Thyroid gland (tissue), 4 donors: ENCODE measurements at regions not wholly inside any gene's neighbourhood (a gene's known extent, or its start where the extent isn't known, plus 50 kb on each side); places are given as distances from the start of the nearest gene placed in this dataset.

Experiments
- CTCF ChIP-seq, 6 experiments: fragments of 200-600 bp in 3 of 6; fragments of 450-650 bp in 3 of 6; sonication (generic) in 3 of 6; IDR thresholded peaks; one replicate each; pipeline ENCODE4 v1.5.1; 2016 to 2019; ENCODE audit warnings: antibody characterized with exemption in 6 of 6, mild to moderate bottlenecking in 2 of 6, inconsistent platforms in 1 of 6, moderate library complexity in 1 of 6
- POLR2A ChIP-seq, 2 donors: fragments of 450-650 bp; IDR thresholded peaks; one replicate each; pipeline ENCODE4 v1.6.1; 2017; ENCODE audit warnings: antibody characterized with exemption in 2 of 2, mild to moderate bottlenecking in 2 of 2, moderate library complexity in 1 of 2

GRCh38 chr5:18798058-18798457 lies 1163.8 kb downstream of the TAF11L14 start:
- TF ChIP-seq POLR2A (IDR thresholded peaks at IDR 0.05) (no peak), CTCF (IDR thresholded peaks at IDR 0.05) (no peak)
